ENCODE measurements at regions not wholly inside any gene's neighbourhood (a gene's known extent, or its start where the extent isn't known, plus 50 kb on each side); places are given as distances from the start of the nearest gene placed in this dataset.

GRCh38 chr3:73786321-73786807 is 161.6 kb upstream of the PDZRN3 start:
- BruUV-seq (replicated peaks): no TSS peak
- Histone ChIP-seq H3K9me2 (ENCODE audit: insufficient read depth) (no peaks in the 10 kb centered on the region), H3K4me2 (no peak overlapping the region), H3K9me3 (ENCODE audit: insufficient read depth, low read depth) (no peaks in the 10 kb centered on the region), H3K27ac (no peak overlapping the region), H4K20me1 (ENCODE audit: insufficient read depth) (no peaks in the 10 kb centered on the region), H3K27me3 (ENCODE audit: insufficient read depth, low read depth) (0 out of 2 replicates have a peak, but pooled peaks cover 1% of the 10 kb centered on the region), H3K79me2 (ENCODE audit: low read depth) (no peaks in the 10 kb centered on the region), H3K36me3 (ENCODE audit: low read depth) (no peaks in the 10 kb centered on the region), H3K4me3 (no peak overlapping the region), H3F3A (ENCODE audit: insufficient read depth, low read depth) (no peaks in the 10 kb centered on the region), H3K4me1 (replicated peaks; ENCODE audit: insufficient read depth) (no peaks in the 10 kb centered on the region), H2AFZ (no peak overlapping the region)
- intact Hi-C loops (cut with micrococcal nuclease; ENCODE audit: unreplicated experiment): no loop called here
- TF ChIP-seq CTCF (conservative IDR thresholded peaks at IDR 0.05) (no peak), EZH2 (IDR thresholded peaks at IDR 0.05; ENCODE audit: low read depth) (no peak)
- ChIA-PET CTCF (no interaction called here), POLR2A (ENCODE audit: unreplicated experiment) (no interaction called here)
- DNase-seq: no peak

GRCh38 chr3:73784686-73785392 is 160.1 kb upstream of the PDZRN3 start:
- Histone ChIP-seq H3K4me3 (no peak overlapping the region), H3K79me2 (ENCODE audit: low read depth) (no peaks in the 10 kb centered on the region), H2AFZ (no peak overlapping the region), H3K4me2 (no peak overlapping the region), H3F3A (ENCODE audit: insufficient read depth, low read depth) (no peaks in the 10 kb centered on the region), H3K27ac (no peak overlapping the region), H3K36me3 (ENCODE audit: low read depth) (no peaks in the 10 kb centered on the region), H4K20me1 (ENCODE audit: insufficient read depth) (no peaks in the 10 kb centered on the region), H3K27me3 (ENCODE audit: insufficient read depth, low read depth) (no peaks in the 10 kb centered on the region), H3K4me1 (replicated peaks; ENCODE audit: insufficient read depth) (no peaks in the 10 kb centered on the region), H3K9me2 (ENCODE audit: insufficient read depth) (no peaks in the 10 kb centered on the region), H3K9me3 (ENCODE audit: insufficient read depth, low read depth) (no peaks in the 10 kb centered on the region)
- intact Hi-C loops (cut with micrococcal nuclease; ENCODE audit: unreplicated experiment): no loop called here
- no peak for DNase-seq
- ChIA-PET POLR2A (ENCODE audit: unreplicated experiment) (no interaction called here), CTCF (no interaction called here)
- no peak for TF ChIP-seq CTCF (conservative IDR thresholded peaks at IDR 0.05)
- TF ChIP-seq EZH2 (IDR thresholded peaks at IDR 0.05; ENCODE audit: low read depth): no peak
- BruUV-seq (replicated peaks): no TSS peak

GRCh38 chr3:73783811-73784210 is 159.1 kb upstream of the PDZRN3 start:
- TF ChIP-seq EZH2 (IDR thresholded peaks at IDR 0.05; ENCODE audit: low read depth): no peak
- TF ChIP-seq CTCF (conservative IDR thresholded peaks at IDR 0.05): no peak
- intact Hi-C loops (cut with micrococcal nuclease; ENCODE audit: unreplicated experiment): no loop called here
- ChIA-PET POLR2A (ENCODE audit: unreplicated experiment) (no interaction called here), CTCF (no interaction called here)
- H3K4me1 ChIP-seq (replicated peaks; ENCODE audit: insufficient read depth): no peaks in the 10 kb centered on the region
- H3K79me2 ChIP-seq (ENCODE audit: low read depth): no peaks in the 10 kb centered on the region
- H3K9me2 ChIP-seq (ENCODE audit: insufficient read depth): no peaks in the 10 kb centered on the region
- no peak overlapping the region for H3K4me2 ChIP-seq
- BruUV-seq (replicated peaks): no TSS peak
- no peak overlapping the region for H3K4me3 ChIP-seq
- H4K20me1 ChIP-seq (ENCODE audit: insufficient read depth): no peaks in the 10 kb centered on the region
- no peaks in the 10 kb centered on the region for H3K36me3 ChIP-seq (ENCODE audit: low read depth)
- H3F3A ChIP-seq (ENCODE audit: insufficient read depth, low read depth): no peaks in the 10 kb centered on the region
- H3K9me3 ChIP-seq (ENCODE audit: insufficient read depth, low read depth): no peaks in the 10 kb centered on the region
- no peak overlapping the region for H2AFZ ChIP-seq
- no peak overlapping the region for H3K27ac ChIP-seq
- H3K27me3 ChIP-seq (ENCODE audit: insufficient read depth, low read depth): no peaks in the 10 kb centered on the region
- no peak for DNase-seq

Data from PC-9 (cell line).